ENCODE measurements at regions not wholly inside any gene's neighbourhood (a gene's known extent, or its start where the extent isn't known, plus 50 kb on each side); places are given as distances from the start of the nearest gene placed in this dataset.

DNA sequence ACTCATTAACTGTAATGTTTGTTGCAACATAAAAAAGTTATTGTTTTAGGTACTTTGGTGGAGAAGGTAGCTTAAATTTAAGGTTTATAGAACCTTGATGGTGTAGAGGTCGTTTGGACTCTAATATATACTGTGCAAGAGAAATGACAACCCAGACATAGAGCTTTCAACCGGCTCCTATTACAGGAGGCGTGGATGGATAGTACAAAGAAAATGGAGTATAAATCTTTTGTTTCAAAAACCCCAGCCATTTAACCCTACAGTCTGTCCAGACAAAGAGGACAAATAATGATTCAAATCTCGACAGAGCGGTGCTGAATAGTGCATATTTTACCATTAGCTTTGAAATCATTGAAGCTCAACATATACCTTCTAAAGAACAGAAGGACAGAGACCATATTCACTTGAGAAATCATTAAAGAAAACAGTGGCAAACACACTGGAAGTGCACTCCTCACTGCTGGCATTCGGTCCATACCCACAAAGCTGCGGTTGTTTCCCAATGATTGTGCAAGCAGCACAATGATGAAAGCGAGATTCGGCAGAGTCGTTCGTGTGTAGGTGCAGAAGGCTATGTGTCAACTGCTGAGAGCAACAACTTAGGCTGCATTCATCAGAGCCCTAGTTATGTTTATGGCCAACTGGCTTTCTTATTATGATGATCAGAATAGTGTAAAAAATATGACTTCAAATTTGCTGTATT, 688.6 kb downstream of the NOVA1 start:
- Mint-ChIP-seq H3K27ac (no peak overlapping the region), H3K9me3 (ENCODE audit: low read depth) (peaks cover 21% of the 10 kb centered on the region), H3K4me3 (no peak overlapping the region), H3K36me3 (no peaks in the 10 kb centered on the region), H3K4me1 (no peaks in the 10 kb centered on the region), H3K27me3 (no peaks in the 10 kb centered on the region)
- ATAC-seq (no peak), DNase-seq (no peak)
- CTCF ChIA-PET = no interaction called here

- H3K27ac Mint-ChIP-seq = no peak overlapping the region
- ATAC-seq (no peak), DNase-seq (no peak)
- no peaks in the 10 kb centered on the region for H3K36me3 Mint-ChIP-seq
- H3K4me3 Mint-ChIP-seq = no peak overlapping the region
- CTCF ChIA-PET = no interaction called here
- H3K4me1 Mint-ChIP-seq = no peaks in the 10 kb centered on the region
- H3K27me3 Mint-ChIP-seq = no peaks in the 10 kb centered on the region
- peaks cover 21% of the 10 kb centered on the region for H3K9me3 Mint-ChIP-seq (ENCODE audit: low read depth)
Measured at GRCh38 chr14:25908277-25909044, 689.4 kb downstream of the NOVA1 start.

DNA sequence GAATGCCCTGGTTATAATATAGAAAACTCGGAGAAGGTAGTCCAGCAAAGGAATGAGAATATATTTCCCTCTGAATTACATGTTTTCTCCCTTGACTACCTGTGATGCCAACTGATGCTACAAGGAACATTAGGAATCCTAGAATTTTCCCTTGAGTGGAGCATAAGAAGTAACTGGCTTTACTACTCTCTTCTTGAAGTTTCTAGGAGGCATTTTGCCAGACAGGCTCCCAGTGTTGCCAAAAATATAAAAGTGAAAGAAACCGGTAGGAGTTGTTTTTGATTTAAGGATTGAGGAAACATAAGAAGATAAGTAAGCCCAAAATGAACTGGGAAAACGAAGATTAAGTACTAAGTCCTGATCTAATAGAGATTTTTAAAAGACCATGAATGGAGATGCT, 693.4 kb downstream of the NOVA1 start:
- H3K4me1 Mint-ChIP-seq = no peaks in the 10 kb centered on the region
- ATAC-seq = no peak
- no peak overlapping the region for H3K4me3 Mint-ChIP-seq
- H3K9me3 Mint-ChIP-seq (ENCODE audit: low read depth) = peaks cover 22% of the 10 kb centered on the region
- no peak for DNase-seq
- H3K27me3 Mint-ChIP-seq = no peaks in the 10 kb centered on the region
- CTCF ChIA-PET = no interaction called here
- no peaks in the 10 kb centered on the region for H3K36me3 Mint-ChIP-seq
- no peak overlapping the region for H3K27ac Mint-ChIP-seq

DNA sequence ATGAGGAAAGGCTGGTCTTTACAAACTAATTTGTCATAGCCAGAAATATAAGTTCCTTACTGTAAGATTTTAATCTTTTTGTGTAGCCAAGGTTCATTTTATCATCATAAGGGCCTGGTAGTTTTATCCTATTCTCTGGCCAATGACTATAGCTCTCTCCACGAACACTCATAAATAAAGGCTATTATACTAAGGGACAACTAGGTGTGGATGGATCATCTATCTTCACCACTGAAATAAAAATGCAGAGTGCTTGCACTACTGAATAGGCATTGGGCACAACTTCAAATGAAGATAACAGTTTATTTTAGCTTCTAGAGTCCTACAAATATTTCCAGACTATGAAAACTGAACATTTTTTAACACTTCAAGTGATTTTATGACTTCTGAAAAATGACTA, 698.6 kb downstream of the NOVA1 start:
- Mint-ChIP-seq H3K36me3 (no peaks in the 10 kb centered on the region), H3K27ac (no peak overlapping the region), H3K4me3 (no peak overlapping the region), H3K9me3 (ENCODE audit: low read depth) (peaks cover 11% of the 10 kb centered on the region), H3K4me1 (no peaks in the 10 kb centered on the region), H3K27me3 (no peaks in the 10 kb centered on the region)
- ATAC-seq (no peak), DNase-seq (no peak)
- CTCF ChIA-PET = no interaction called here

- DNase-seq (no peak), ATAC-seq (no peak)
- Mint-ChIP-seq H3K9me3 (ENCODE audit: low read depth) (peaks cover 17% of the 10 kb centered on the region), H3K4me3 (no peak overlapping the region), H3K27me3 (no peaks in the 10 kb centered on the region), H3K4me1 (no peaks in the 10 kb centered on the region), H3K27ac (no peak overlapping the region), H3K36me3 (no peaks in the 10 kb centered on the region)
- CTCF ChIA-PET = no interaction called here
Measured at GRCh38 chr14:25896777-25897176, 701.1 kb downstream of the NOVA1 start.

DNA sequence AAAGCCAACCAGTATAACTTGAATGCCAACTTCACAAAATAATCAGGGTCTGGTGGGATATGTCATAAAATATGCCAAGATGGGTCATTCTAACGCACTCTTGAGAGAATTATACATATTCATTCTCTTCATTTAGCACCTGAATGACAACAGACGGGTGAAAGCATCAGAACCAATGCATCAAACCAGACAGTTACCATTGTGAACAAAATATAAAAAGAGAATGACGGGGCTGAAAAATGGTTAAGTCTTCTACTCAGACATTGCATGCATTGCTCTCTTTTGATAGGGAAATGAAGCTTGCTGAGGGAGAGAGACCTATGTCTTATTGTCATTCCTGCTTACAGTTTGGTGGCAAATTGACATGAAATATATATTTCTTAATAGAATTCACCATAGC, 702.1 kb downstream of the NOVA1 start:
- Mint-ChIP-seq H3K27me3 (no peaks in the 10 kb centered on the region), H3K9me3 (ENCODE audit: low read depth) (peaks cover 12% of the 10 kb centered on the region), H3K4me3 (no peak overlapping the region), H3K4me1 (no peaks in the 10 kb centered on the region), H3K36me3 (no peaks in the 10 kb centered on the region), H3K27ac (no peak overlapping the region)
- CTCF ChIA-PET = no interaction called here
- no peak for ATAC-seq
- no peak for DNase-seq

DNA sequence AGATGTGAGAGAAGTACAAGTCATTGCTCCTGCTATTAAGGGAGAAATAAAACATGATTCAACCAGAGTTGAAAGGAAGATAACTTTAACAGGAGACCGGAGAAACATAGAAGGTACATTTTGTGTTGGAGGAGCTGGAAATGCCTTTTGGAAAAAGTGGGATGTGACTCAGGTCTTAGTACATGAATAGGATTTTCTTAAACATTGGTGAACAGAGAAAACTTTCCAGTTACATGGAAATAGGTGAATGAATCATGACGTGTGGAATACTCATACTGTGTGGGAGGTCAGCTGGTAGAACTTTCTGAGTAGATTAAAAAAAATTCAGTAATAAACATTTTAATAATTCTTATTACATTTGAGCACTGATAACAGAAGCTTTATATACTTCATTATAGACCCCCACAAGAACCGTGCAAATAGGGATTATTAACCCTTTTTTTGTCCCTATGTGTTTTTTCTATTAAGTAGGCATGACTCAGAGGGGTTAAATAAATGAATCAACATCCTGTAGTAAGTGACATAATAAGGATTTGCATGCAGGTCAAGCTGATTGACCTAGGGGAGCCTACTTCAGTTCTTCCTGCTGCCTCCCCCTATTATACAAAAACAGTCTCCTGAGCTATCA, 710.5 kb downstream of the NOVA1 start:
- ATAC-seq = no peak
- CTCF ChIA-PET = no interaction called here
- Mint-ChIP-seq H3K4me3 (no peak overlapping the region), H3K27me3 (no peaks in the 10 kb centered on the region), H3K4me1 (no peaks in the 10 kb centered on the region), H3K9me3 (ENCODE audit: low read depth) (peaks cover 15% of the 10 kb centered on the region), H3K36me3 (no peaks in the 10 kb centered on the region), H3K27ac (no peak overlapping the region)
- no peak for DNase-seq

GRCh38 chr14:25884657-25885056, 713.2 kb downstream of the NOVA1 start:
- H3K4me3 Mint-ChIP-seq = no peak overlapping the region
- no peaks in the 10 kb centered on the region for H3K4me1 Mint-ChIP-seq
- no peak overlapping the region for H3K27ac Mint-ChIP-seq
- ATAC-seq = no peak
- no peak for DNase-seq
- CTCF ChIA-PET = no interaction called here
- H3K9me3 Mint-ChIP-seq (ENCODE audit: low read depth) = peaks cover 18% of the 10 kb centered on the region
- H3K27me3 Mint-ChIP-seq = no peaks in the 10 kb centered on the region
- no peaks in the 10 kb centered on the region for H3K36me3 Mint-ChIP-seq

DNA sequence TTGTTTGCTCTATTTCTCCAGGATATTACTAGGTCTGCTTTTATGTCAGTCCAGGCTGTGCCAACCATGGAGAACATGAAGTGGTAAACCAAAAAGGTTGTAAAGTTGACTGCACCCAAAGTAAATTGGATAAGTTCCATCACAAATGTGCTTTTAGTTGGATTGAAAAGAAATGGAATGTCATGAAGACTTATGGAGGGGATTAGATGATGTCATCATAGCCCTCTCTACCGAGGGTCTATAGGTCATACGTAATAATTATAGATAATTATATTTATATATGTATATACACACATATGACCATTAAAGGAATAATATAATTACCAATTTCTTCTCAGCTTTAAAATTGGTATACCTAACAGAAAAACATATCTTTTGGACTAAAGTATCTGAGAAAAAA, 714.9 kb downstream of the NOVA1 start:
- no peak overlapping the region for H3K4me3 Mint-ChIP-seq
- CTCF ChIA-PET = no interaction called here
- no peaks in the 10 kb centered on the region for H3K27me3 Mint-ChIP-seq
- H3K36me3 Mint-ChIP-seq = no peaks in the 10 kb centered on the region
- ATAC-seq = no peak
- H3K4me1 Mint-ChIP-seq = no peaks in the 10 kb centered on the region
- H3K27ac Mint-ChIP-seq = no peak overlapping the region
- H3K9me3 Mint-ChIP-seq (ENCODE audit: low read depth) = peaks cover 15% of the 10 kb centered on the region
- DNase-seq = no peak

- H3K27ac Mint-ChIP-seq = no peak overlapping the region
- DNase-seq = no peak
- CTCF ChIA-PET = no interaction called here
- H3K4me1 Mint-ChIP-seq = no peaks in the 10 kb centered on the region
- H3K4me3 Mint-ChIP-seq = no peak overlapping the region
- no peak for ATAC-seq
- H3K36me3 Mint-ChIP-seq = no peaks in the 10 kb centered on the region
- no peaks in the 10 kb centered on the region for H3K27me3 Mint-ChIP-seq
- peaks cover 4% of the 10 kb centered on the region for H3K9me3 Mint-ChIP-seq (ENCODE audit: low read depth)
Measured at GRCh38 chr14:25875475-25875874, 722.4 kb downstream of the NOVA1 start.

- H3K36me3 Mint-ChIP-seq = no peaks in the 10 kb centered on the region
- peaks cover 8% of the 10 kb centered on the region for H3K9me3 Mint-ChIP-seq (ENCODE audit: low read depth)
- CTCF ChIA-PET = no interaction called here
- no peaks in the 10 kb centered on the region for H3K4me1 Mint-ChIP-seq
- no peaks in the 10 kb centered on the region for H3K27me3 Mint-ChIP-seq
- ATAC-seq = no peak
- H3K4me3 Mint-ChIP-seq = no peak overlapping the region
- no peak for DNase-seq
- H3K27ac Mint-ChIP-seq = no peak overlapping the region
Measured at GRCh38 chr14:25869854-25870253, 728.0 kb downstream of the NOVA1 start.

DNA sequence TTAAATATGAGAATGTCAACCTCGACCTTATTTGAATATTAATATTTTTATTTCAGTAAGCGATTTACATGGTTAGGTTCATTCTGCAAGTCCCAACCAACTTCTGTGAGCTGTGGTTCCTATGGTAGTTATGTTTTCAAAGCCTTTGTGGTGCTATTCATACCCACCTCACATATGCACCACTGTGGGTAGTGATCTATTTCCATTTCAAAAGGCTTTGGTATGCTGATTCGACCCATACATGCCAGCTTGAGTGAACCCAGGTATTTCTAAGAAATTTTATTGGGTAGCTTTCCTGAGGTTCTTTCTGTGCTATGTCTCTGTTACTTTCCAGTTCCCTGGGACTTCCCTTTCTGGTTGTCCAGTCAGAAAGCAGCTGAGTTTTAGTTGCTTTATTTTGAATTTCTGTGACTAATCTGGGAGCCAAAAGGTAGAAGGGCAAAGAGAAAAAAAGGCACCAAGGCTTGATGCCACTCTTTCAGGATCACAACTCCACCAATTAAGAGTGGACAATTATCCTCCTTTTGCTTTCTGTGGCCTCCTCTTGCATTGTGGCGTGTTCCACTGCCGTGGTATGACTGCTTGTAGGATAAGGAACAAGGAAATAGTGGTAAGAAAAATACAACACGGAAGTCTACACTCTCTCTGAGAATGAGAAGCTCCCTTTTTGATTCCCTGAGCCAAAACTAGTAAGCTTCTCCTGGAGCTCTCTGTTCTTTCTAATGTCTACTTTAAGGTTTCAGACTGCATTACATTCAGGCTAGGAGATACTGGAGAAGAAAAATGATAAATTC, 729.1 kb downstream of the NOVA1 start:
- peaks cover 8% of the 10 kb centered on the region for H3K9me3 Mint-ChIP-seq (ENCODE audit: low read depth)
- H3K4me3 Mint-ChIP-seq = no peak overlapping the region
- ATAC-seq (no peak), DNase-seq (no peak)
- H3K36me3 Mint-ChIP-seq = no peaks in the 10 kb centered on the region
- H3K27me3 Mint-ChIP-seq = no peaks in the 10 kb centered on the region
- CTCF ChIA-PET = no interaction called here
- H3K4me1 Mint-ChIP-seq = no peaks in the 10 kb centered on the region
- no peak overlapping the region for H3K27ac Mint-ChIP-seq

GRCh38 chr14:25861406-25861805, 736.4 kb downstream of the NOVA1 start:
- CTCF ChIA-PET = no interaction called here
- no peaks in the 10 kb centered on the region for H3K27me3 Mint-ChIP-seq
- no peaks in the 10 kb centered on the region for H3K4me1 Mint-ChIP-seq
- H3K36me3 Mint-ChIP-seq = no peaks in the 10 kb centered on the region
- no peak for ATAC-seq
- H3K27ac Mint-ChIP-seq = no peak overlapping the region
- no peaks in the 10 kb centered on the region for H3K9me3 Mint-ChIP-seq (ENCODE audit: low read depth)
- DNase-seq = no peak
- H3K4me3 Mint-ChIP-seq = no peak overlapping the region

Data from activated CD8-positive, alpha-beta memory T cell treated with anti-CD3 and anti-CD28 coated beads, Interleukin-2, amount 10 ng/mL, durations not matched to agents 7 days and 5 days (primary cell).